Calu3 (cell line): ENCODE measurements at regions not wholly inside any gene's neighbourhood (a gene's known extent, or its start where the extent isn't known, plus 50 kb on each side); places are given as distances from the start of the nearest gene placed in this dataset.
"Not testable (repeated sequence)": the region's sequence is repeated elsewhere in the genome, so short reads cannot be mapped to it uniquely, and the experiment has no call there.

Source experiments
- BruUV-seq: library from RNA; stranded (reverse); fragments of 400-500 nt; replicated peaks from 2 replicates; lab custom pipeline; 2021; lab: Mats Ljungman, UMichigan
- CTCF ChIA-PET: fragments of 300-600 bp; sonication (Branson Sonifier 250); formaldehyde crosslinking; loops from one replicate; lab custom pipeline; 2022; ENCODE audit warnings: antibody characterized with exemption; lab: Charles Lee
- DNase-seq: peaks from one replicate; pipeline ENCODE4 v3.0.0; 2022
- H3K27ac Mint-ChIP-seq: one replicate; pipeline ENCODE4 v1.8.0; 2022; ENCODE audit warnings: mixed read lengths; ENCODE audit not compliant: unreplicated experiment
- H3K27me3 Mint-ChIP-seq: one replicate; pipeline ENCODE4 v1.8.0; 2022; ENCODE audit warnings: mixed read lengths; ENCODE audit not compliant: unreplicated experiment
- H3K36me3 Mint-ChIP-seq: one replicate; pipeline ENCODE4 v1.8.0; 2022; ENCODE audit warnings: mild to moderate bottlenecking, moderate library complexity, mixed read lengths; ENCODE audit not compliant: insufficient read depth, unreplicated experiment
- H3K4me1 Mint-ChIP-seq: one replicate; pipeline ENCODE4 v1.8.0; 2022; ENCODE audit warnings: mild to moderate bottlenecking, low read depth, mixed read lengths; ENCODE audit not compliant: unreplicated experiment
- H3K4me3 Mint-ChIP-seq: one replicate; pipeline ENCODE4 v1.8.0; 2022; ENCODE audit warnings: mild to moderate bottlenecking, low read depth, moderate library complexity, mixed read lengths; ENCODE audit not compliant: unreplicated experiment
- H3K9me3 Mint-ChIP-seq: one replicate; pipeline ENCODE4 v1.8.0; 2022; ENCODE audit warnings: low read depth, mixed read lengths; ENCODE audit not compliant: unreplicated experiment
- CTCF ChIP-seq: fragments of 200-600 bp; IDR thresholded peaks from one replicate; pipeline ENCODE4 v1.8.0; 2022; ENCODE audit warnings: antibody characterized with exemption; ENCODE audit not compliant: unreplicated experiment
- intact Hi-C: fragments of 100-400 bp; cut with micrococcal nuclease; formaldehyde crosslinking; loops from one replicate; pipeline ENCODE4 v1.10.0; 2022; ENCODE audit not compliant: unreplicated experiment

- no peaks in the 10 kb centered on the region for H3K27me3 Mint-ChIP-seq
- no peak overlapping the region for H3K27ac Mint-ChIP-seq
- H3K36me3 Mint-ChIP-seq, result no peaks in the 10 kb centered on the region
- no peak overlapping the region for H3K4me3 Mint-ChIP-seq
- DNase-seq, result no peak
- H3K4me1 Mint-ChIP-seq, result no peaks in the 10 kb centered on the region
- CTCF ChIA-PET, result no interaction called here
- TF ChIP-seq CTCF, result no peak
- no TSS peak for BruUV-seq
- no peaks in the 10 kb centered on the region for H3K9me3 Mint-ChIP-seq
- intact Hi-C loops, result no loop called here
These were observed 82.2 kb downstream of the LACC1 start for GRCh38 chr13:43961909-43962308.

GRCh38 chr13:43963726-43964125, 84.0 kb downstream of the LACC1 start:
- H3K4me1 Mint-ChIP-seq, result no peaks in the 10 kb centered on the region
- DNase-seq, result no peak
- no peak overlapping the region for H3K4me3 Mint-ChIP-seq
- intact Hi-C loops, result no loop called here
- no peak for TF ChIP-seq CTCF
- no peaks in the 10 kb centered on the region for H3K9me3 Mint-ChIP-seq
- H3K36me3 Mint-ChIP-seq, result no peaks in the 10 kb centered on the region
- H3K27ac Mint-ChIP-seq, result no peak overlapping the region
- BruUV-seq, result no TSS peak
- CTCF ChIA-PET, result no interaction called here
- no peaks in the 10 kb centered on the region for H3K27me3 Mint-ChIP-seq

GRCh38 chr13:43964698-43965458, 85.2 kb downstream of the LACC1 start:
- H3K27ac Mint-ChIP-seq, result no peak overlapping the region
- no peak for TF ChIP-seq CTCF
- DNase-seq, result no peak
- intact Hi-C loops, result no loop called here
- H3K36me3 Mint-ChIP-seq, result no peaks in the 10 kb centered on the region
- CTCF ChIA-PET, result no interaction called here
- peaks cover 3% of the 10 kb centered on the region for H3K9me3 Mint-ChIP-seq
- no peak overlapping the region for H3K4me3 Mint-ChIP-seq
- H3K27me3 Mint-ChIP-seq, result no peaks in the 10 kb centered on the region
- no TSS peak for BruUV-seq
- no peaks in the 10 kb centered on the region for H3K4me1 Mint-ChIP-seq

GRCh38 chr13:43965459-43965845, 85.7 kb downstream of the LACC1 start:
- BruUV-seq, result no TSS peak
- H3K27ac Mint-ChIP-seq, result no peak overlapping the region
- H3K4me1 Mint-ChIP-seq, result no peaks in the 10 kb centered on the region
- DNase-seq, result no peak
- intact Hi-C loops, result no loop called here
- no peak for TF ChIP-seq CTCF
- no peaks in the 10 kb centered on the region for H3K36me3 Mint-ChIP-seq
- H3K27me3 Mint-ChIP-seq, result no peaks in the 10 kb centered on the region
- H3K4me3 Mint-ChIP-seq, result no peak overlapping the region
- CTCF ChIA-PET, result no interaction called here
- H3K9me3 Mint-ChIP-seq, result peaks cover 3% of the 10 kb centered on the region

GRCh38 chr13:43968251-43968942, 88.7 kb downstream of the LACC1 start:
- DNase-seq, H3K4me1 Mint-ChIP-seq, H3K9me3 Mint-ChIP-seq, intact Hi-C loops, H3K27me3 Mint-ChIP-seq, H3K27ac Mint-ChIP-seq, CTCF ChIA-PET, H3K36me3 Mint-ChIP-seq, BruUV-seq, H3K4me3 Mint-ChIP-seq: not testable (repeated sequence)

GRCh38 chr13:43968943-43969690, 89.4 kb downstream of the LACC1 start:
- H3K27me3 Mint-ChIP-seq, intact Hi-C loops, H3K36me3 Mint-ChIP-seq, CTCF ChIA-PET, DNase-seq, H3K4me1 Mint-ChIP-seq, H3K27ac Mint-ChIP-seq, BruUV-seq, H3K9me3 Mint-ChIP-seq, H3K4me3 Mint-ChIP-seq: not testable (repeated sequence)
